GM21515 (cell line): ENCODE measurements at regions not wholly inside any gene's neighbourhood (a gene's known extent, or its start where the extent isn't known, plus 50 kb on each side); places are given as distances from the start of the nearest gene placed in this dataset.

Experiments used
- ATAC-seq: cut with Tn5 transposase; IDR thresholded peaks from one replicate; pipeline ENCODE4 v1.9.1; 2021; ENCODE audit not compliant: unreplicated experiment

- no peak for ATAC-seq
Observed at GRCh38 chr14:85445151-85445795, 84.7 kb upstream of the FLRT2 start.

GRCh38 chr14:85447883-85448282 is 82.1 kb upstream of the FLRT2 start:
- ATAC-seq: no peak

- no peak for ATAC-seq
Observed at GRCh38 chr14:85451421-85451820, 78.5 kb upstream of the FLRT2 start.

GRCh38 chr14:85453401-85454225 is 76.3 kb upstream of the FLRT2 start:
- ATAC-seq: no peak

GRCh38 chr14:85454226-85454813 is 75.6 kb upstream of the FLRT2 start:
- ATAC-seq: no peak

GRCh38 chr14:85459361-85460000 is 70.5 kb upstream of the FLRT2 start:
- ATAC-seq: no peak

GRCh38 chr14:85461432-85462133 is 68.4 kb upstream of the FLRT2 start:
- no peak for ATAC-seq

GRCh38 chr14:85463512-85463911 is 66.4 kb upstream of the FLRT2 start:
- ATAC-seq: no peak

- ATAC-seq: no peak
Observed at GRCh38 chr14:85464135-85464895, 65.6 kb upstream of the FLRT2 start.

GRCh38 chr14:85466678-85467077 is 63.3 kb upstream of the FLRT2 start:
- no peak for ATAC-seq

GRCh38 chr14:85468816-85469215 is 61.1 kb upstream of the FLRT2 start:
- no peak for ATAC-seq

- ATAC-seq: no peak
Observed at GRCh38 chr14:85471156-85471555, 58.8 kb upstream of the FLRT2 start.

- no peak for ATAC-seq
Observed at GRCh38 chr14:85471744-85472143, 58.2 kb upstream of the FLRT2 start.

GRCh38 chr14:85474431-85474830 is 55.5 kb upstream of the FLRT2 start:
- no peak for ATAC-seq

- no peak for ATAC-seq
Observed at GRCh38 chr14:85475113-85475512, 54.8 kb upstream of the FLRT2 start.

- ATAC-seq: no peak
Observed at GRCh38 chr14:85479306-85479705, 50.6 kb upstream of the FLRT2 start.

- no peak for ATAC-seq
Observed at GRCh38 chr14:85479771-85480170, 50.2 kb upstream of the FLRT2 start.
